GM21381 (cell line): ENCODE measurements at regions not wholly inside any gene's neighbourhood (a gene's known extent, or its start where the extent isn't known, plus 50 kb on each side); places are given as distances from the start of the nearest gene placed in this dataset.

Source experiments
- ATAC-seq: cut with Tn5 transposase; IDR thresholded peaks from one replicate; pipeline ENCODE4 v1.9.1; 2021; ENCODE audit warnings: mild to moderate bottlenecking, moderate library complexity; ENCODE audit not compliant: unreplicated experiment

DNA sequence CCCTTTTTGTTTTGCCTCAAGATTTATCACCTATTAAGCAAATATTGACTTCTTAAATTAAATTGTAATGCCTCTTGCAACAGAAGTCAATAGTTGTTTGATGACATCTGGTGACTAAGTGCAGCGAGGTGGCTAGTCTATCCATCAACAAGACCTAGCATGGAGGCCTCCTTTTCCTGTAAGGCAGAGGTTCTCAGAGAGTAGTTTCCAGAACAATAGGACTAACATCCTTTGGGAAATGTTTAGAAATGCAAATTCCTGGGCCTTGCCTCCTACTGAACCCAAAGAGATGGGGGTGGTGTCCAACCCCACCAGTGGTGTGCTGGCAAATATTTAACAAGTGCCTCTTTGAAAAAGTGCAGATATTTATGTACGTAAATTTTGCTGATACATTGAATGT is 143.7 kb downstream of the SCP2D1 start:
- ATAC-seq, result no peak

DNA sequence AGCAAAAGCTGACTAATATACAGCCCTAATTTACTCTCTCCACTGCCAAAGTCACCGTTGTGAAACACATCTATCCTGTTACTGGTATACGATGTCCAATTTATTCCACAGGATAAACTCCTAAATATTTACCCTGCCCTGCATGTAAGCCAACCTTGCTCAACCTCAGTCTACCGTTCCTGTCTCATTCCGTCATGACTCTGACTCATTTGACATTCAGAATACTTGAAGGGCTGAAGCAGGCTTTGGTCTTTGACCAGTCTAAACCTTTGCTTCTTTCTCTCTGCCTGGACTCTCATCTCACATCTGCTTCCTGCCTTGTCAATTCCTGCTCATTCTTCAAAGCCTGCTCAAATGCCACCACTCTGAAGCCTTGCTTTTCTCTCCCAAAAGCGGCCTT is 157.5 kb downstream of the SCP2D1 start:
- no peak for ATAC-seq

DNA sequence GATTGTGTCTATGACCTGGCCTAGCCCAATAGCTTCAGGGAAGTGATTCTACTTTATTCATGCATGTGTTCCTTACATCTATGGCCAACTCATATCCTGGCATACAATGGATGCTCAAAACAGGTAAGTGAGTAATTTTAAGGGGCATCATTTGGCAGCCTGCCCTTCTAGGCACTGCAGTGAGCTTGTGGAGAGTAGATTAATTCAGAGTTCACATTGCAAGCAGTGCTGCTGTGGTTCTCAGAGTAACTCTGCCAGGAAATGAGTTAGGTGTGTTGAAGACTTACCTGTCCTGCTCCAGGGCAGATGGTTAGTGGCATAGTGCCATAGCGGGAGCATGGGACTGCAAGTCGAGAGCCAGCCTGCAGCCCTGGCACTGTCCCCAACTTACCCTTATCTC is 158.0 kb downstream of the SCP2D1 start:
- ATAC-seq, result no peak

DNA sequence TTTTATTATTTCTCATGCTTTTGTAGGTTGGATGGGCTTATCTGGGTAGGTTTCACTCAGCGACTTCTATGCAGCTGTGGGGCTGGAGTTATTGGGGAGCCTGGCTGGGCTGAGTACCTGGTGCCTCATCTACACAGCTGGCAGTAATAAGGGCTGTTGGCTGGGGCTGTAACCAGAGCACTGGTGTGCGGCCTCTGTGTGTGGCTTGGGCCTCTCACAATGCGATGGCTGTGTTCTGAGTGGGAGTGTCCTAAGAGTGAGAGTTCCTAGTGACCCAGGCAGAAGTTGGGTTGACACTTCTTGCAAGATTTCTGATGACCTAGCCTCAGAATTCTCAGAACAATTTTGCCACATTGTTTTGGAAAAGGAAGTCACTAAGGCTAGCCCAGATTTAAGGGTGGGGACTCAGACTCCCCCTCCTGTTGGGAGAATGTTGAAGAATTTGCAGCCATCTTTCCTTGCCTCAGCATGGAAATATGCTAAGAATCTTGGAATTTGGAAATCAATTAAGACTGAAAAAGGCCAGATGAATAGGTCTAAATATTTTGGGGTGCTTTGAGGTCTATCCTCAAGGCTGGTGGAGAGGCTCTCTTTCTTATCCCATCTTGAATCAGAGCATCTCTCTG is 158.8 kb downstream of the SCP2D1 start:
- ATAC-seq, result no peak

DNA sequence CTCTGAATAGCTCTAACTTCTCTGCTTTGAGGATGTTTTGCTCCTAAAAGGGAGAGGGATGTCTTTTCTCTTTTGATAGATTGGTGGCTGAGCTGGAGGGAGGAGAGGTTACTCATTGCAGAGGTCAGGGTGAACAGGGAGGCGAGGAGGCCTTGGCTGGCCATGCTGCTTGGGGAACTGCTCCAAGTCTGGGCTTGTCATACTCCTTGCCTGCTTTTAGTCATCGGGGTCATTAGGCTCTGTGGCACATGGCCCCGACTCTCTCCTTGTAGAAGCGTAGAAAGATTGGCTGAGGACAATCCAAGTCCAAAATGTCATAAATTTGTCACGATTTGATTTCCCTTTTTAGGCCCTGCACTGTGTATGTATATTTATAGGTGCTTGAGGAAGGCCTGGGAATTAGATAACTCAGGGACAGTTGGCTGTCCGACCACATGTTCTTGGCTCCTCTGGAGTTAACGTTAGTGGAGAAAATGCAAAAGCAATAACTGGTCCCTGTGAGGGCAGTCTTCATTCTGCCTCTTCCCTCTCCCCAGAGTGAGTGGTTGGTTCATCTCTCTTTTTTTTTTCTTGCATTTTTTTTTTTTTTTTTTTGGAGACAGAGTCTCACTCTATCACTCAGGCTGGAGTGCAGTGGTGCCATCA is 160.1 kb downstream of the SCP2D1 start:
- no peak for ATAC-seq

DNA sequence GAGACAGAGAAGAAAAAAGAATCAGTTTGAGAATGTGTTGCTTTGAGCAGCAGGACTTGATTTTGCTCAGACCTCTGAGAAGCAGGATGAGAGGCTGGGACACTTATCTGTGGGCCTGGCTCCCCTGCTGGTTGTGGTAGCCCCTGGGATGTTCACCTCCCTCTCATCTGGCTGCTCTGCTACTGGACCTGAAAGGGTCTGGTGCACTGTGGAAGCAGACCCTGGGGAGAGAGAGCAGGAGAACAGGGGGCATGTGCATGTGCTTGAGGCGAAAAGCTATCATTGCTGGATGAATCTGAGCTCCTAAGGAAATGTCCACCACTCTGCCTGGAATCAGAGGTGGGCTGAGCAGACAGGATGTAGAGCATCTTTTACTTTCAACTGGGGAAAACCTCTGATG is 161.1 kb downstream of the SCP2D1 start:
- ATAC-seq, result no peak

DNA sequence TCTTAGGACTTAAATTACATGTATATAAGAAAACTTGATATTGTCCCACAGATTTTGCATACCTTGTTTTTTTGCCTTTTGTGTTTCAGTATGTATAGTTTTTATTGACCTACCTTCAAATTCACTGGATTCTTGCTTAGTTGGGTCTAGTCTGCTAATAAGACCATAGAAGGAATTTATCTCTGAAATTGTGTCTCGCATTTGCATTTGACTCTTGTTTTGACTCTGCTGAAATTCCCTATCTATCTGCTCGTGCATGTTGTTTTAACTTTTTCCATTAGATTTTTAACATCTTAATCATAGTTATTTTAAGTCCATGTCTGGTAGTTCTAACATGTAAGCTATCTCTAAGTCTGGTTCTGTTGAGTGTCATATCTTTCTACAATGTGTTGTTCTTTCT is 163.9 kb downstream of the SCP2D1 start:
- no peak for ATAC-seq

DNA sequence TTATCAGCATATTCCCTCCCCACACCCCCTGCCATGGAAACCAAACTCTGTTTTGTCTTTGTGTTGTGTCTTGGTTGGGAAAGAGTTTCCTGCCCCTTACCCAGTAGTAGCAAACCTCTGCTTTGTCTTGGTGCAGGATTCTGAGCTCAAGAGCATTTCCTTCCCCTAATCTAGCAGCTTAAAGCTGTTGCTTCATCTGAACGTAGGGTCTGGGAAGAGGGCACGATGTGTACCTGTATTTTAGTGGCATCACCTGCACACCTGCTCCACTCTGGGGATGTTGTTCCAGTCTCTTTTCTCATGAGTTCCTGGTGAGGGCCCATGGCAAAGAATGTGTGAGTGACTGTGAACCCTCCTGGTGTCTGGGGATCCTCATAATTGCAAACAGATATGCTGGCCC is 164.7 kb downstream of the SCP2D1 start:
- ATAC-seq, result no peak

DNA sequence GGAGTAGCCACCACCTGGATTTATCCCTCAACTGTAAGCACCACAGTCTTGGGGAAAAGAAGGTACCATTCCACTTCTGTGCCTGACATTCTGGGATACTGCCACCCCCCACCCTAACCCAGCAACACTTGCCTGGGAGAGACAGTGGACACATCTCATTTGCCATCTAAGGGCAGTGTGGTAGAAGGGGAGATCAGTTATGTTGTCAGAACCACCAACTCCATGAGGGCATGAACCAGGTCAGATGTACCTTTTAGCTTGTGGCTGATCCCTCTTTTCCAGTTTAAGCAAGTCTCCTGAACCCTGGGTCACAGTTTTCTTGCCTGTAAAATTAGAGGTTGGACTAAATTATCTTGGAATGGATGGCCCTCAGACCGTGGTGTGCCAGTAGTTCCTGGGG is 165.5 kb downstream of the SCP2D1 start:
- ATAC-seq, result no peak

DNA sequence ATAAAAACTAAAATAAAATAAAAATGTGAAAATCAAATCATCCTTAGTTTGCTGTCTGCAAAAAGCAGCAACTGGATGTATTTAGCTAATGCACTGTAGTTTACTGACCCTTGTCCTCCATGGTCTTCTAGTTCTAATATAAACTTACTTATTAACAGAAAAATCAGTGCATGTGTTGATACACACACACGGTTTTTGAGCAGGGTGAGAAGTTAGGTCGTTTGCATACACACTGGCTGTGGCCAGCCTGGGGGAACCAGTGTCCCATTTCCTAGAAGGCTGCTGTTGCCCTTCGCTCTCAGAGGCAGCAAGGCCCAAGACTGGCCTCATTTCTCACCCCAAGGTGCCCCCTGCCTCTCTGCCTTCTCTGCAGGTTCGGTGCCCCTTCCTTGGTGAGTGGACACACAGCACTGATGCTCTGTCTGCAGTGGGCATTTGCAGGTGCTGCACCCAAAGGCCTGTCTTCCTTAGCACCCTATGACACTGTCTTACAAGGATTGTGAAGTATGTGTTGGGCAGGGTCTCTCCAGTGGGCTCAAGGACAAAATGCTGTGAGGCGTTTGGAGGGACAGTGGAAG is 168.5 kb downstream of the SCP2D1 start:
- no peak for ATAC-seq

DNA sequence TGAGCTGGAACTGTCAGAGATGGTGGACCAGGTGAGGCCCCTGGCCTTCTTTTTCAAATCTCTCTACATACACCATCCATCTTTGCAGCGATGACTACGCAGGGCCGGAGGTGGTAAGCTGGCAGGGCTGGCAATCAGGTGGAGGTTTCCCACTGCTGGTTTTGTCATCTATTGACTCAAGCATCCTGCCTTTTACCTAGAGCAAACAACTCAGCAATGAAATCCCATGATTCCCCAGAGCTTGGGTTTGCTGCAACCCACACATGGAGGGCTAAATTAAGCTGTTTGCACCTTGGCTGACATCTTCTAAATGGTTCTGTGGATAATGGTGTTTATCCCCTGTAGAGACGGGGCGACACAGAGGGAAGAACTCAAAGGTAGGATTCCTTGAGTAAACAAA is 170.2 kb downstream of the SCP2D1 start:
- ATAC-seq, result no peak

DNA sequence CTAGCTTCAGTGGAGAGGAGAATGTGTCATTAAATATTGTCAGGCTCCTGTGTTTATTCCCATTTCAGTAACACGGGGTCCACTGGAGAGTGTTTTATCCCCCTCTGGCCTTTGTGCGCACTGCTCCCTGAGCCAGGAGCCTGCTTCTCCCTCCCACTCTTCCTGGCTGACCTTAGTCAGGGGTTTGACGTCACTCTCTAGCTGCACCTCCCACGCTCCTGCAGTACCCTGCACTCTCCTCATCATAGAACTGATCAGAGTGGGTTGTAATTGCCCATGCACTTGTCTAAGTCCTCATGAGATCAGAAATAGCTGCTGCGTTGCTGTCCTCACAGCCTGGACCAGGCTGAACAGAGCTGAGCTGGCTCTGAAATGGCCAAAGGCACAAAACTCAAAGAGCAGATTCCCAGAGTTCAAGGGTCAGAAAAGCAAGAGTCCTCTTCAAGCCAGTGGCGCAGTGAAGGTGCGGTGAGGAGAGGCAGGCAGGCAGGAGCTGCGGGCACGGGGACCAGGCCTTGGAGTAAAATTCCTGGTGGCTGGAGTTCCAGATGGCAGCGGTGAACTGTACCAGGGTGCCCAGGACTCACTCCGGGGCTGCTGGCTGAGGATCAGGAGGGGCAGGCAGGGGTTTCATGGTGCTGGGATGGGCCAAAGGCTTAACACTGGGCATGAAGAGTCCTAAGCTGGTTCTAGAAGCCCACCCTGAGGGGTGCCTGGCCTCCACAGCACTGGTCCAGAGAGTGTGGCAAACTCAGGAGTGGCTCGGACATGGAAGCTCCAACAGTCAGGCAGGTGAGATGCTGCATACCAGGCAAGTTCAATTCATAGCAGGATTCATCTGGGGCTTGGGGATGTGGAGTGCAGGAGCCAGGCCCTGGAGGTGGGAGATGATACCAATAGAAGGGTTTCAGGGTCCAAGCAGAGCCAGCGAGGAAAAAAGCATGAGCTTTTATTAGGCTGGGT is 170.9 kb downstream of the SCP2D1 start:
- no peak for ATAC-seq

DNA sequence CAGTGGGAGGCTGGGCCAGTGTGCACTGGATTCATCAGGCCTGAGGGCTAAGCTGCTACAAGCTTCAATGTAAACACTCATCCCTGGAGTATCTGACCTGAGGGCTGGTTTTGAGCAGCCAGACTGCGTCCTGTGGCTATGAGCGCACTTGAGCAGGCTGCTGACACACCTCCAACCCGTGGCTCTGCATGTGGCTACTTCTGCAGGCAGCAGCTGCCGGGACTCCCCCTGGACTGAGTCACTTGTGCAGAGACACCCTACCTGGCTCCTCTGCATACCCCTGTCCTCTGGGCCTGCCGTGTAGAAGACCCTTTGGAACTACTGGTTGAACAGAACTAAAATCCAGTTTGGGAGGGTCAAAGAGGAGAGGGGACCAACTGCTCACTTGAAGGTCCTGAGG is 172.0 kb downstream of the SCP2D1 start:
- no peak for ATAC-seq

DNA sequence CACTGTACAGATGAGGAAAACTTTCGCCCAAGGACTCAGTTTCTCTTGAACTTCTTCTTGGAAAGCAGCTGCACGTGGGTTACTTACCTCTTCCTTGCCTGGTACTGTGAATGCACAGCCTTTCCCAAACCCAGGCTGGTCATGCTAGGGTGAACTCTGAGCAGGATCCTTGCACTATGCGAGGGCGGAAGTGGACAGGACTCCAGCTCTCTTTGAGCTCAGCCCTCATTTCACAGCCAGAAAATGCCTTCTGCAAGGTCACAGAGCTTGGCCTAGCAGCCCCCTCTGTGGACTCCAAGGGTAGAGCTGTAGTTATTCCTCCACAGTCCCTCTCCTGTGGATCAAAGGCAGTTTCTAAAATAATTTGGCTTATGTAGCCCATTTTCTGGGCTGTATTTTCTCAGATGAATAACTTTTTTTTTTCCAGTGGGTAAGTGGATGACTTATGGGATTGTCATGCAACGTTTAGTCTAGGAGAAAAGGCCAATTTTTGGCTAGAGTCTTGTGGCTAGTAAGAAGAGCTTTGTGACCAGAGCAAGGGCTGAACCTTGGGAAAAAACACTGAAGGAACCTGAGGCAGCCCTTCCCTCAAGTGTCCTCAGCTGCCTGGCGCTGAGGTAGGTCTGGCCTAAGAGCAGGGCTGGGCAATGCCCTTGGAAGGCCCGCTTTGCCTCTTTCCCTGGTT is 172.7 kb downstream of the SCP2D1 start:
- ATAC-seq, result no peak

DNA sequence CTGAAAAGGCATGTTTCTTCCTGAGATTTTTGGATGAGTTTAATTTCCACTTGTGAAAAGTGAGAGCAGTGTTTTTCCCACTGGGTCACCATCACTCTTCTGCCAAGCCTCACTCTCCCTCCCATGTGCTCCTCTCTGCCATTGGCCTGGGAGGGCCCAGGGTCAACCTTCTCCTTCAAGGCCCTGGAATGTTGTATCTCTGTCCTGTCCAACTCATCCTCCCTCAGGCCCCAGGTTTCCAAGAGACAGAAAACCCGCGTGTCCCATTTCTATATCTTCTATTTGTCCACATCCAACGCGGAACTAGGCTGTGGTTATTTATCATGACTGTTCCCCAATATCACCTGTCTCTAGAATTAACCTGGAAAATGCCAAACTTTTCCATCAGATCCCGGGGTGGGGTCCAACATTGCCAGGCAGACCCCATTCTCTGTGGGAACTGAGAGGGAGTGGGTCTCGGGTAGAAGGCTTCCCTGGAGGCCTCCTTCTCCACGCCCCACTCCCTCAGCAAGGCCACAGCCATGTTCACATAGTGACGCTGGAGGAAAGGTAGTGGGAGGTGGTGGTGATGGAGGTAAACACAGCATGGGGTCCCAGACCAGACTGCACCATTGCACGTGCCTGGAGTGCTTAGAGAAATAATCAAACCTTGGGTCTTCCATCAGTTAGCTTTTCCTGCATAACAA is 173.5 kb downstream of the SCP2D1 start:
- ATAC-seq, result no peak

DNA sequence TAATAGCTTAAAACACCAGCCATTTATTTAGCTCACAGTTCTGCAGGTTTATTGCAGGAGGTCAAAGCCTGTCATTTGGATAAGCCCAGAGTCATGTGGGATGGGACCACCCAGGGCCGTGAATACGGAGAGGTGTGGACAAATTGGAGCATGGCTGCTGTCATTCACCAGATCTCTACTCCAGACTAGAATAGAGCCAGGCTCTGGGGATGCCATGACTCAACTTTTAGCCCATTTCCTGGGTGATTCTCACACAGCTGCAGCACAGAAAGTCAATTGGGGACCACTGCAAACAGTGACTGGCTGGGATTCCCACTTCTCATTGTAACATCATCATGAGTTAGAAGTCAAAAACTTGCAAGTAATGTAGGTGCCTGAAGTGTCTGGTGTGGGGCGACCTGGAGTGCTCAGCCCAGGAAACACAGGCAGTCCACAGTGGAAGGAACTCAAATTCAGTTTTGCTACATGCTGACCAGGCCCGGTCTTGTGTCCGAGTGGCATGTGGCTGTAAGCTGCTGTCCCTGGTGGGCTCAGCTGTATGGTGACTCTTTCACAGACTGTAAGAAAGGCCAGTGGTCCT is 174.3 kb downstream of the SCP2D1 start:
- no peak for ATAC-seq

DNA sequence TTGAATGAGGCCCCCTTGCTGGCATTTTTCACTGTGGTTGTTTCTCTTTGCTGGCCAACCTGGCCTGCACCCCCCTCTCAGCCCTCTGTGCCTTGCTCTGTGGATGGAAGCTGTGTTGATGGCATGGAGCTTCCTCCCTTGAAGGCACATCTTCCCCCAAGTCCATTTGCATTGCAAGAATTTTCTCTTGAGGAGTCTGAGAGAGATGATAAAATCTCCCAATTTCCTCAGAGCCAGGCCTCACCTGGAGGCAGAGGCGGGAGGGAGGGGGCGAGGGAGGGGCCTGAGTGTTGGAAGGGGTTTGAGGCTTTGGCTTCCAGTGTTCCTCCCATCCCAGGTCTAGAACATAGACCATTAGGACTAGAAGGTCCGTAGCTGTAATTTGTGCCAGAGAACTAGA is 175.1 kb downstream of the SCP2D1 start:
- ATAC-seq, result no peak

DNA sequence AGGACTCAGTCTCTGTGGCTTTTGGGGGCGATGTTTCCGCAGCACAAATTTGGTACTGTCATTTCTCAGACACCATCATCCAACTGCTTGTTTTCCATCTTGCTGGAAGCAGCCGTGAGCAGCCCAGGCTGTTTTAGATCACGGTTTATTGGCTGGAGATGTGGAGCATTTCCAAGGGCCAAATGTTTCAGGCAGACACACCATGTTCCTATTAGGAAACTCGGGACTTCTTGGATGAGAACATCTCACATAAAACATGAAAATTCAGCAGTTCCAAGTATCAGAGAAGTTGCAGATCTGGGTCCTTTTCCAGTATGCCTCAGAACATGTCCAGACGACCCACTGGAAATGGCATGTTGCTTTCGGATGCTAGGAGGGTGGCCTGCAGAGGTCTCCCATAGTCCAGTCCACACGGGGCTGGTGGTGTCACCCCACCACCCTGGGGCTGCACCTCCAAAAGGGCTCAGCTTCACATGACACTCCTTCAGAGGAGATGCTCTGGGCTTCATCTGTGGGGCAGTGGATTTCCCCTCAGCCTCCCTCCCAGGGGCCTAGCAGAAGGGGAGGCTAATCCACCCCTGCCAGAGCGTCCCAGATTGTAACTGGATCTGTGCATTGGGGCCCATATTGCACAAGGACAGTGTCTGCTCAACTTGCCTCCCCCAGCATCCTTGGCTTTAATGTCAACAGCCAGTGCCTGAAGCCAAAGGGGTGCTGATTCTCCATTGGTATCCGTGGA is 176.3 kb downstream of the SCP2D1 start:
- no peak for ATAC-seq

DNA sequence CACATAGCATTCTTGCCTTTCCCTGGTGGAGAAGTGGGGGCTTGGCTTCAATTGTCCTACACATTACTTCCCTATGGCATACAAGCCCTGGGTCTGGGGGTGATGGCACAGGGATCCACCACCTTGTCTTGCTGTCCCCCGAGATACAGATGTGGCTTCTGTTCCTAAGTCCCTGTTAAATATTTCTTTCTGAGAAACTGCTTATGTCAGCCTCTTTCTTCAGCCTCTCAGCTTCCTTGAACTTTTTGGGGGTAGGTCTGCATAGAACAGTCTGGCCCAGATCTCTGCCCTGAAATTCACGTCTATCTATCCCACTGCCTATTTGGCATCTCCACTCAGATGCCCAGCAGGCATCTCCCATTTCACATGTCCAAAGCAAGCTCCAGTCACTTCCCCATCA is 177.4 kb downstream of the SCP2D1 start:
- no peak for ATAC-seq
